ENCODE measurements at regions not wholly inside any gene's neighbourhood (a gene's known extent, or its start where the extent isn't known, plus 50 kb on each side); places are given as distances from the start of the nearest gene placed in this dataset.

DNA sequence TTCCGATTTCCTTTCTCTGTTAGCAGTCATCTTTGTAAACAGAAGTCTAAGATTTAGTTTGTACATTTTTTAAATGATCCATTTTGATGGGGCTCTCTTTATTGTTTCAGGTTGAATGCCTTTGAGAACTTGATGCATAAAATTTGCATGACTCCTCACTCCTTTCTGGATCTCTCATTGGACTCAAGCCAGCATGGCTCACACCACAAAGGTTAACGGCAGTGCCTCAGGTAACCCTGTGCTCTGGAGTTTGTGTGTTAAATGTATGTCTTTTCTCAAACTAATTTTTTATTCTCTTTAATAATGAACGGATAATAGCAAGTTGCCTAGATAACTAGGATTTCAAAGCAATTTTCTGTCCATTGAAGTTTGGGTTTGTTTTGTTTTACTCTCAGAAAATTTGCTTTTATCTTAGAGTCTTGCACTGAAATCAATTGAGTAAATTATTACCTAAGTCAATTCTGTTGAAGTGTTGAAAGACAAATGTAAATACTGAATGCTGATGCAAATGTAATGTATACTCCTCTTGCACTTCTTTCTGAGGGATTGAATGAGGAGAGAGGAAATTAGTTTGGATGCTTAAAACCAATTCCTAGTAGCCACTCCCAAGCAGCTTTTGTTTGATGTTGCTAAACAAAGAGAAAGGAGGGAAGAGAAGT lies 164.6 kb upstream of the DMRT1 start (continued):
- peak; percentile 93 for TF ChIP-seq FOXJ3 (CRISPR knock-in tag; IDR thresholded peaks at IDR 0.05; ENCODE audit: borderline replicate concordance)
- 0 out of 2 replicates have a peak, but pooled peaks have one; percentile 22 for TF ChIP-seq NFKBIZ (CRISPR knock-in tag; IDR thresholded peaks at IDR 0.05)
- TF ChIP-seq ZNF275 (CRISPR knock-in tag; IDR thresholded peaks at IDR 0.05; ENCODE audit: borderline replicate concordance): no peak
- TF ChIP-seq ZNF441 (CRISPR knock-in tag; IDR thresholded peaks at IDR 0.05; ENCODE audit: borderline replicate concordance): no peak
- no peak for TF ChIP-seq ZNF703 (CRISPR knock-in tag; IDR thresholded peaks at IDR 0.05; ENCODE audit: borderline replicate concordance)
- no peak for TF ChIP-seq ESRRA (CRISPR knock-in tag; IDR thresholded peaks at IDR 0.05; ENCODE audit: low read depth)
- peak; percentile 58; the same call in 1 of the 2 replicates for TF ChIP-seq KDM6A (CRISPR knock-in tag; IDR thresholded peaks at IDR 0.05; ENCODE audit: low read depth)
- no peak for TF ChIP-seq ZSCAN21 (CRISPR knock-in tag; IDR thresholded peaks at IDR 0.05; ENCODE audit: borderline replicate concordance)
- TF ChIP-seq ZNF12 (CRISPR knock-in tag; IDR thresholded peaks at IDR 0.05): no peak
- TF ChIP-seq, protein P1, sequence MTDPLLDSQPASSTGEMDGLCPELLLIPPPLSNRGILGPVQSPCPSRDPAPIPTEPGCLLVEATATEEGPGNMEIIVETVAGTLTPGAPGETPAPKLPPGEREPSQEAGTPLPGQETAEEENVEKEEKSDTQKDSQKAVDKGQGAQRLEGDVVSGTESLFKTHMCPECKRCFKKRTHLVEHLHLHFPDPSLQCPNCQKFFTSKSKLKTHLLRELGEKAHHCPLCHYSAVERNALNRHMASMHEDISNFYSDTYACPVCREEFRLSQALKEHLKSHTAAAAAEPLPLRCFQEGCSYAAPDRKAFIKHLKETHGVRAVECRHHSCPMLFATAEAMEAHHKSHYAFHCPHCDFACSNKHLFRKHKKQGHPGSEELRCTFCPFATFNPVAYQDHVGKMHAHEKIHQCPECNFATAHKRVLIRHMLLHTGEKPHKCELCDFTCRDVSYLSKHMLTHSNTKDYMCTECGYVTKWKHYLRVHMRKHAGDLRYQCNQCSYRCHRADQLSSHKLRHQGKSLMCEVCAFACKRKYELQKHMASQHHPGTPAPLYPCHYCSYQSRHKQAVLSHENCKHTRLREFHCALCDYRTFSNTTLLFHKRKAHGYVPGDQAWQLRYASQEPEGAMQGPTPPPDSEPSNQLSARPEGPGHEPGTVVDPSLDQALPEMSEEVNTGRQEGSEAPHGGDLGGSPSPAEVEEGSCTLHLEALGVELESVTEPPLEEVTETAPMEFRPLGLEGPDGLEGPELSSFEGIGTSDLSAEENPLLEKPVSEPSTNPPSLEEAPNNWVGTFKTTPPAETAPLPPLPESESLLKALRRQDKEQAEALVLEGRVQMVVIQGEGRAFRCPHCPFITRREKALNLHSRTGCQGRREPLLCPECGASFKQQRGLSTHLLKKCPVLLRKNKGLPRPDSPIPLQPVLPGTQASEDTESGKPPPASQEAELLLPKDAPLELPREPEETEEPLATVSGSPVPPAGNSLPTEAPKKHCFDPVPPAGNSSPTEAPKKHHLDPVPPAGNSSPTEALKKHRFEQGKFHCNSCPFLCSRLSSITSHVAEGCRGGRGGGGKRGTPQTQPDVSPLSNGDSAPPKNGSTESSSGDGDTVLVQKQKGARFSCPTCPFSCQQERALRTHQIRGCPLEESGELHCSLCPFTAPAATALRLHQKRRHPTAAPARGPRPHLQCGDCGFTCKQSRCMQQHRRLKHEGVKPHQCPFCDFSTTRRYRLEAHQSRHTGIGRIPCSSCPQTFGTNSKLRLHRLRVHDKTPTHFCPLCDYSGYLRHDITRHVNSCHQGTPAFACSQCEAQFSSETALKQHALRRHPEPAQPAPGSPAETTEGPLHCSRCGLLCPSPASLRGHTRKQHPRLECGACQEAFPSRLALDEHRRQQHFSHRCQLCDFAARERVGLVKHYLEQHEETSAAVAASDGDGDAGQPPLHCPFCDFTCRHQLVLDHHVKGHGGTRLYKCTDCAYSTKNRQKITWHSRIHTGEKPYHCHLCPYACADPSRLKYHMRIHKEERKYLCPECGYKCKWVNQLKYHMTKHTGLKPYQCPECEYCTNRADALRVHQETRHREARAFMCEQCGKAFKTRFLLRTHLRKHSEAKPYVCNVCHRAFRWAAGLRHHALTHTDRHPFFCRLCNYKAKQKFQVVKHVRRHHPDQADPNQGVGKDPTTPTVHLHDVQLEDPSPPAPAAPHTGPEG (CRISPR knock-in tag; IDR thresholded peaks at IDR 0.05): no peak
- TF ChIP-seq, protein P2, sequence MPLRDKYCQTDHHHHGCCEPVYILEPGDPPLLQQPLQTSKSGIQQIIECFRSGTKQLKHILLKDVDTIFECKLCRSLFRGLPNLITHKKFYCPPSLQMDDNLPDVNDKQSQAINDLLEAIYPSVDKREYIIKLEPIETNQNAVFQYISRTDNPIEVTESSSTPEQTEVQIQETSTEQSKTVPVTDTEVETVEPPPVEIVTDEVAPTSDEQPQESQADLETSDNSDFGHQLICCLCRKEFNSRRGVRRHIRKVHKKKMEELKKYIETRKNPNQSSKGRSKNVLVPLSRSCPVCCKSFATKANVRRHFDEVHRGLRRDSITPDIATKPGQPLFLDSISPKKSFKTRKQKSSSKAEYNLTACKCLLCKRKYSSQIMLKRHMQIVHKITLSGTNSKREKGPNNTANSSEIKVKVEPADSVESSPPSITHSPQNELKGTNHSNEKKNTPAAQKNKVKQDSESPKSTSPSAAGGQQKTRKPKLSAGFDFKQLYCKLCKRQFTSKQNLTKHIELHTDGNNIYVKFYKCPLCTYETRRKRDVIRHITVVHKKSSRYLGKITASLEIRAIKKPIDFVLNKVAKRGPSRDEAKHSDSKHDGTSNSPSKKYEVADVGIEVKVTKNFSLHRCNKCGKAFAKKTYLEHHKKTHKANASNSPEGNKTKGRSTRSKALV (CRISPR knock-in tag; IDR thresholded peaks at IDR 0.05): no peak
- no peak for TF ChIP-seq ZNF737 (CRISPR knock-in tag; IDR thresholded peaks at IDR 0.05; ENCODE audit: borderline replicate concordance)
- no peak for TF ChIP-seq TAF15 (IDR thresholded peaks at IDR 0.05; ENCODE audit: low read depth, low read length, poor library complexity, severe bottlenecking)
- no peak for TF ChIP-seq LBX2 (CRISPR knock-in tag; IDR thresholded peaks at IDR 0.05; ENCODE audit: borderline replicate concordance)
- no peak for TF ChIP-seq AGO1 (IDR thresholded peaks at IDR 0.05; ENCODE audit: low read depth, low read length, poor library complexity, severe bottlenecking)
- TF ChIP-seq ZNF10 (CRISPR knock-in tag; IDR thresholded peaks at IDR 0.05; ENCODE audit: borderline replicate concordance, low read depth): no peak
- 0 out of 2 replicates have a peak, but pooled peaks have one; percentile 4 for TF ChIP-seq NKX3-1 (CRISPR knock-in tag; IDR thresholded peaks at IDR 0.05)
- TF ChIP-seq RXRB (CRISPR knock-in tag; IDR thresholded peaks at IDR 0.05; ENCODE audit: borderline replicate concordance): peak; percentile 90
- TF ChIP-seq ARNT2 (CRISPR knock-in tag; IDR thresholded peaks at IDR 0.05; ENCODE audit: low read depth): no peak
- no peak for TF ChIP-seq SCMH1 (CRISPR knock-in tag; IDR thresholded peaks at IDR 0.05; ENCODE audit: borderline replicate concordance)

Measured in HepG2 (cell line).